WTC11 (cell line): ENCODE measurements at regions not wholly inside any gene's neighbourhood (a gene's known extent, or its start where the extent isn't known, plus 50 kb on each side); places are given as distances from the start of the nearest gene placed in this dataset.

ENCODE experiments used
- ATAC-seq: fragments of 200-7000 bp; cut with Tn5 transposase; 2 replicates; pipeline ENCODE4 v1.10.0; 2021; ENCODE audit warnings: mild to moderate bottlenecking, moderate library complexity
- CTCF ChIA-PET: fragments of 300-600 bp; sonication (Branson Sonifier 250); formaldehyde crosslinking; loops from one replicate; lab custom pipeline; 2021; ENCODE audit warnings: antibody characterized with exemption; lab: Charles Lee
- POLR2A ChIA-PET: fragments of 350-600 bp; sonication (Branson Sonifier 250); formaldehyde crosslinking; loops from one replicate; lab custom pipeline; 2021; ENCODE audit warnings: antibody characterized with exemption; lab: Charles Lee
- DNase-seq: peaks from one replicate; pipeline ENCODE4 v3.0.0; 2021; ENCODE audit warnings: low spot score
- H3K27ac Mint-ChIP-seq: 2 replicates; pipeline ENCODE4 v1.8.0; 2021; ENCODE audit warnings: mixed read lengths
- H3K27me3 Mint-ChIP-seq: 2 replicates; pipeline ENCODE4 v1.8.0; 2021; ENCODE audit warnings: low read depth, mild to moderate bottlenecking, moderate library complexity, mixed read lengths
- H3K36me3 Mint-ChIP-seq: 2 replicates; pipeline ENCODE4 v1.8.0; 2021; ENCODE audit warnings: mixed read lengths
- H3K4me1 Mint-ChIP-seq: 2 replicates; pipeline ENCODE4 v1.8.0; 2022; ENCODE audit warnings: mixed read lengths
- H3K4me3 Mint-ChIP-seq: 2 replicates; pipeline ENCODE4 v1.8.0; 2021; ENCODE audit warnings: mild to moderate bottlenecking, moderate library complexity, mixed read lengths
- H3K9me3 Mint-ChIP-seq: 2 replicates; pipeline ENCODE4 v1.8.0; 2021; ENCODE audit warnings: mixed read lengths
- CREB1 ChIP-seq: sonication (generic); formaldehyde crosslinking; IDR thresholded peaks from 2 replicates; pipeline ENCODE4 v1.8.0; 2023; ENCODE audit warnings: mild to moderate bottlenecking, missing genetic modification reagents
- CREM ChIP-seq: sonication (generic); formaldehyde crosslinking; IDR thresholded peaks from 2 replicates; pipeline ENCODE4 v1.8.1; 2022; ENCODE audit warnings: mild to moderate bottlenecking, missing genetic modification reagents, moderate library complexity
- FOXK1 ChIP-seq: sonication (generic); formaldehyde crosslinking; IDR thresholded peaks from 2 replicates; pipeline ENCODE4 v1.8.0; 2022; ENCODE audit warnings: mild to moderate bottlenecking, moderate library complexity, missing genetic modification reagents
- JUN ChIP-seq: sonication (generic); formaldehyde crosslinking; IDR thresholded peaks from 2 replicates; pipeline ENCODE4 v1.8.0; 2023; ENCODE audit warnings: mild to moderate bottlenecking, missing genetic modification reagents
- KAT7 ChIP-seq: sonication (generic); formaldehyde crosslinking; IDR thresholded peaks from 2 replicates; pipeline ENCODE4 v1.8.1; 2023; ENCODE audit warnings: missing genetic modification reagents, mild to moderate bottlenecking, borderline replicate concordance
- MYBL2 ChIP-seq: sonication (generic); formaldehyde crosslinking; IDR thresholded peaks from 2 replicates; pipeline ENCODE4 v1.8.1; 2023; ENCODE audit warnings: mild to moderate bottlenecking, moderate library complexity, missing genetic modification reagents
- NFYB ChIP-seq: sonication (generic); formaldehyde crosslinking; conservative IDR thresholded peaks from 2 replicates; pipeline ENCODE4 v1.8.0; 2022; ENCODE audit warnings: low read depth, missing genetic modification reagents
- NR1H2 ChIP-seq: sonication (generic); formaldehyde crosslinking; IDR thresholded peaks from 2 replicates; pipeline ENCODE4 v1.9.0; 2021; ENCODE audit warnings: mild to moderate bottlenecking, moderate library complexity, missing genetic modification reagents
- OVOL2 ChIP-seq: fragments of 250-450 bp; sonication (Bioruptor Pico); IDR thresholded peaks from 2 replicates; pipeline ENCODE4 v1.9.0; 2021; ENCODE audit warnings: mild to moderate bottlenecking, borderline replicate concordance
- PRRX2 ChIP-seq: fragments of 250-450 bp; sonication (Bioruptor Pico); IDR thresholded peaks from 2 replicates; pipeline ENCODE4 v1.8.0; 2021; ENCODE audit warnings: mild to moderate bottlenecking
- RELA ChIP-seq: sonication (generic); formaldehyde crosslinking; IDR thresholded peaks from 2 replicates; pipeline ENCODE4 v1.8.1; 2022; ENCODE audit warnings: missing genetic modification reagents, mild to moderate bottlenecking, borderline replicate concordance
- RORB ChIP-seq: fragments of 250-450 bp; sonication (Bioruptor Pico); IDR thresholded peaks from 2 replicates; pipeline ENCODE4 v1.9.0; 2021; ENCODE audit warnings: mild to moderate bottlenecking
- SMAD3 ChIP-seq: sonication (generic); formaldehyde crosslinking; IDR thresholded peaks from 2 replicates; pipeline ENCODE4 v1.8.0; 2022; ENCODE audit warnings: missing genetic modification reagents, mild to moderate bottlenecking, borderline replicate concordance
- TEAD4 ChIP-seq: sonication (generic); formaldehyde crosslinking; IDR thresholded peaks from 2 replicates; pipeline ENCODE4 v1.8.0; 2022; ENCODE audit warnings: mild to moderate bottlenecking, missing genetic modification reagents
- ZNF232 ChIP-seq: sonication (generic); formaldehyde crosslinking; IDR thresholded peaks from 2 replicates; pipeline ENCODE4 v1.8.0; 2022; ENCODE audit warnings: mild to moderate bottlenecking, missing genetic modification reagents
- ZNF263 ChIP-seq: sonication (generic); formaldehyde crosslinking; IDR thresholded peaks from 2 replicates; pipeline ENCODE4 v1.8.1; 2022; ENCODE audit warnings: low read depth, mild to moderate bottlenecking, moderate library complexity, missing genetic modification reagents
- ZNF423 ChIP-seq: fragments of 250-450 bp; sonication (Bioruptor Pico); IDR thresholded peaks from 2 replicates; pipeline ENCODE4 v2.1.2; 2022; ENCODE audit warnings: mild to moderate bottlenecking, moderate library complexity
- TF ChIP-seq, protein P1 (sequence below): sonication (generic); formaldehyde crosslinking; IDR thresholded peaks from 2 replicates; pipeline ENCODE4 v1.8.1; 2023; ENCODE audit warnings: mild to moderate bottlenecking, missing genetic modification reagents
- TF ChIP-seq, protein P2 (sequence below): sonication (generic); formaldehyde crosslinking; IDR thresholded peaks from 2 replicates; pipeline ENCODE4 v1.8.0; 2022; ENCODE audit warnings: mild to moderate bottlenecking, missing genetic modification reagents
- TF ChIP-seq, protein P3 (sequence below): sonication (generic); formaldehyde crosslinking; IDR thresholded peaks from 2 replicates; pipeline ENCODE4 v1.8.0; 2023; ENCODE audit warnings: mild to moderate bottlenecking, missing genetic modification reagents
- TF ChIP-seq, protein P4 (sequence below): fragments of 250-450 bp; sonication (Bioruptor Pico); IDR thresholded peaks from 2 replicates; pipeline ENCODE4 v1.8.0; 2021; ENCODE audit warnings: mild to moderate bottlenecking

DNA sequence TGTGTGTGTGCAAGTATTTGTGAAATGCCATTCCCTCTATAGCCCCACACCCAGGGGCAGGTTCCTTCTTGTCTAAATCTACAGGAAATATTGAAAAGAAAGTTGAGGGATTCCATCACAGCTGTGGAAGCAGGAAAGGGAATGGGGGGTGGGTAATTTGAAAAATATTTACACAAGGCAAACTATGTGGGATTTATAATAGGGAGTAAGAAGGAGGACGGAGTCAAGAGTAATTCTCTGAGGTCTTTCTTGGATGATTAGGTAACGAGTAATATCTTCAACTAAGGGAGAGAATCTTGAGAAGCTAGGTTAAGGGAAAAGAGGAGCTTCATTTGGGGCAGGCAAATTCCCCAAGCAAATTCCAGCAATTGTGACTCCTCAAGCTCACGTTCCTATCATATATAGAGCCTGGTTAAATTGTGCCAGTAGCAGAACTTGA is 113.5 kb upstream of the SGK1 start (continued):
- TF ChIP-seq TEAD4 (CRISPR knock-in tag) (no peak), ZNF423 (no peak)

DNA sequence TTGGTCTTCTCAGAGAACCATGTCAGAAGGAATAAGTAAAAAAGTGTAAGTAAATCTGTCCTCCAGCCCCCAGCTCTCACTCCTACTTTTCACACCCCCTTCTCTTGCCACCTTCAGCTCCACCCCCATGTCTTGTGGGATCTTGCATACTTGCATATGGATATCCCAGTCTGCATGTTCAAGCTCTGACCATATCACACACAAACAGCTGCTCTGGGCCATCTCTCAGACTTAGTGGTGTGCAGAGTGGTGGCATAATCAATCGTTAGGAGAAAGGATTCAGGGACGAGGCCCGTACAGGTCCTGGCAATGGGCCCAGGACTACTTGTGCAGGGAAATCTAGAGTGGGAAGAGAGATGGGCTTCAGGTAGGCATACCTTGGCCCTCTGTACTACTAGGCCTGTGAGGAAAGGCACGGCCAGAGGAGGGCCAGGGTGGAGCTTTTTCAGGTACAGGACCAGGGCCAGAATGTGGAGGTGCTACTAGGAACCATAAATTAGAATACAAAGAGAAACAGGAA is 112.0 kb upstream of the SGK1 start:
- ATAC-seq (no peak), DNase-seq (no peak)
- ChIA-PET POLR2A (no interaction called here), CTCF (no interaction called here)
- no peak for TF ChIP-seq JUN (CRISPR knock-in tag)
- no peak for TF ChIP-seq CREM (CRISPR knock-in tag)
- TF ChIP-seq OVOL2 (CRISPR knock-in tag): no peak
- no peak for TF ChIP-seq SMAD3 (CRISPR knock-in tag)
- TF ChIP-seq NR1H2 (CRISPR knock-in tag): no peak
- no peak for TF ChIP-seq ZNF263 (CRISPR knock-in tag)
- TF ChIP-seq KAT7 (CRISPR knock-in tag): no peak
- H3K27me3 Mint-ChIP-seq: no peaks in the 10 kb centered on the region
- H3K4me3 Mint-ChIP-seq: no peak overlapping the region
- peaks cover 10% of the 10 kb centered on the region for H3K4me1 Mint-ChIP-seq
- no peaks in the 10 kb centered on the region for H3K9me3 Mint-ChIP-seq
- no peak overlapping the region for H3K27ac Mint-ChIP-seq
- H3K36me3 Mint-ChIP-seq: no peaks in the 10 kb centered on the region

DNA sequence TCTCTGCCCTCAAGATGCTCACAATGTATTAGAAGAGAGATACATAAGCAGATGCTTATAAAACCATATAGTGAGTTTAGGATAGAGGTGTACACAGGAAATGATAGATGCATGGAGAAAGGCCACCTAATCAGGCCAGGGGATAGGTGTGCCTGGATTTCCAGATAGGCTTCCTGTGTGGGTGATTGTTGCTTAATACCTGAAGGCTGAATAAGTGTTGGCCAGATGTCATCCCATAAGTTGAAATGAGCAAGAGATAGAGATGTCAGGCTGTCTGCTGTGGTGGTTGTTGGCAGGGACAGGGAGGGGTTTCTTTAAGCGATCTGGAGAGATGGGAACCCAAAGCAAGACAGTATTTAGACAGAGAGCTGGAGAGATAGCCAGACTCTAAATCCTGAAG is 109.8 kb upstream of the SGK1 start:
- no peaks in the 10 kb centered on the region for H3K36me3 Mint-ChIP-seq
- H3K9me3 Mint-ChIP-seq: peaks cover 6% of the 10 kb centered on the region
- DNase-seq (no peak), ATAC-seq (no peak)
- CTCF ChIA-PET: no interaction called here
- no peak overlapping the region for H3K27ac Mint-ChIP-seq
- peaks cover 10% of the 10 kb centered on the region for H3K4me1 Mint-ChIP-seq
- no peak overlapping the region for H3K4me3 Mint-ChIP-seq
- TF ChIP-seq NR1H2 (CRISPR knock-in tag) (no peak), NFYB (CRISPR knock-in tag) (no peak), RORB (CRISPR knock-in tag) (no peak), SMAD3 (CRISPR knock-in tag) (no peak), PRRX2 (no peak), RELA (no peak), MYBL2 (CRISPR knock-in tag) (no peak), ZNF263 (CRISPR knock-in tag) (no peak), CREB1 (CRISPR knock-in tag) (no peak), FOXK1 (CRISPR knock-in tag) (no peak), ZNF232 (CRISPR knock-in tag) (no peak)
- TF ChIP-seq, protein P1, sequence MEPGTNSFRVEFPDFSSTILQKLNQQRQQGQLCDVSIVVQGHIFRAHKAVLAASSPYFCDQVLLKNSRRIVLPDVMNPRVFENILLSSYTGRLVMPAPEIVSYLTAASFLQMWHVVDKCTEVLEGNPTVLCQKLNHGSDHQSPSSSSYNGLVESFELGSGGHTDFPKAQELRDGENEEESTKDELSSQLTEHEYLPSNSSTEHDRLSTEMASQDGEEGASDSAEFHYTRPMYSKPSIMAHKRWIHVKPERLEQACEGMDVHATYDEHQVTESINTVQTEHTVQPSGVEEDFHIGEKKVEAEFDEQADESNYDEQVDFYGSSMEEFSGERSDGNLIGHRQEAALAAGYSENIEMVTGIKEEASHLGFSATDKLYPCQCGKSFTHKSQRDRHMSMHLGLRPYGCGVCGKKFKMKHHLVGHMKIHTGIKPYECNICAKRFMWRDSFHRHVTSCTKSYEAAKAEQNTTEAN (CRISPR knock-in tag): no peak
- TF ChIP-seq, protein P2, sequence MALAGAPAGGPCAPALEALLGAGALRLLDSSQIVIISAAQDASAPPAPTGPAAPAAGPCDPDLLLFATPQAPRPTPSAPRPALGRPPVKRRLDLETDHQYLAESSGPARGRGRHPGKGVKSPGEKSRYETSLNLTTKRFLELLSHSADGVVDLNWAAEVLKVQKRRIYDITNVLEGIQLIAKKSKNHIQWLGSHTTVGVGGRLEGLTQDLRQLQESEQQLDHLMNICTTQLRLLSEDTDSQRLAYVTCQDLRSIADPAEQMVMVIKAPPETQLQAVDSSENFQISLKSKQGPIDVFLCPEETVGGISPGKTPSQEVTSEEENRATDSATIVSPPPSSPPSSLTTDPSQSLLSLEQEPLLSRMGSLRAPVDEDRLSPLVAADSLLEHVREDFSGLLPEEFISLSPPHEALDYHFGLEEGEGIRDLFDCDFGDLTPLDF (CRISPR knock-in tag): no peak
- TF ChIP-seq, protein P3, sequence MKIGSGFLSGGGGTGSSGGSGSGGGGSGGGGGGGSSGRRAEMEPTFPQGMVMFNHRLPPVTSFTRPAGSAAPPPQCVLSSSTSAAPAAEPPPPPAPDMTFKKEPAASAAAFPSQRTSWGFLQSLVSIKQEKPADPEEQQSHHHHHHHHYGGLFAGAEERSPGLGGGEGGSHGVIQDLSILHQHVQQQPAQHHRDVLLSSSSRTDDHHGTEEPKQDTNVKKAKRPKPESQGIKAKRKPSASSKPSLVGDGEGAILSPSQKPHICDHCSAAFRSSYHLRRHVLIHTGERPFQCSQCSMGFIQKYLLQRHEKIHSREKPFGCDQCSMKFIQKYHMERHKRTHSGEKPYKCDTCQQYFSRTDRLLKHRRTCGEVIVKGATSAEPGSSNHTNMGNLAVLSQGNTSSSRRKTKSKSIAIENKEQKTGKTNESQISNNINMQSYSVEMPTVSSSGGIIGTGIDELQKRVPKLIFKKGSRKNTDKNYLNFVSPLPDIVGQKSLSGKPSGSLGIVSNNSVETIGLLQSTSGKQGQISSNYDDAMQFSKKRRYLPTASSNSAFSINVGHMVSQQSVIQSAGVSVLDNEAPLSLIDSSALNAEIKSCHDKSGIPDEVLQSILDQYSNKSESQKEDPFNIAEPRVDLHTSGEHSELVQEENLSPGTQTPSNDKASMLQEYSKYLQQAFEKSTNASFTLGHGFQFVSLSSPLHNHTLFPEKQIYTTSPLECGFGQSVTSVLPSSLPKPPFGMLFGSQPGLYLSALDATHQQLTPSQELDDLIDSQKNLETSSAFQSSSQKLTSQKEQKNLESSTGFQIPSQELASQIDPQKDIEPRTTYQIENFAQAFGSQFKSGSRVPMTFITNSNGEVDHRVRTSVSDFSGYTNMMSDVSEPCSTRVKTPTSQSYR: no peak
- TF ChIP-seq, protein P4, sequence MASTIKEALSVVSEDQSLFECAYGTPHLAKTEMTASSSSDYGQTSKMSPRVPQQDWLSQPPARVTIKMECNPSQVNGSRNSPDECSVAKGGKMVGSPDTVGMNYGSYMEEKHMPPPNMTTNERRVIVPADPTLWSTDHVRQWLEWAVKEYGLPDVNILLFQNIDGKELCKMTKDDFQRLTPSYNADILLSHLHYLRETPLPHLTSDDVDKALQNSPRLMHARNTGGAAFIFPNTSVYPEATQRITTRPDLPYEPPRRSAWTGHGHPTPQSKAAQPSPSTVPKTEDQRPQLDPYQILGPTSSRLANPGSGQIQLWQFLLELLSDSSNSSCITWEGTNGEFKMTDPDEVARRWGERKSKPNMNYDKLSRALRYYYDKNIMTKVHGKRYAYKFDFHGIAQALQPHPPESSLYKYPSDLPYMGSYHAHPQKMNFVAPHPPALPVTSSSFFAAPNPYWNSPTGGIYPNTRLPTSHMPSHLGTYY (CRISPR knock-in tag): no peak
- no peaks in the 10 kb centered on the region for H3K27me3 Mint-ChIP-seq
- POLR2A ChIA-PET: no interaction called here
